Activated CD8-positive, alpha-beta memory T cell treated with anti-CD3 and anti-CD28 coated beads for 1 hour (primary cell): ENCODE measurements at regions not wholly inside any gene's neighbourhood (a gene's known extent, or its start where the extent isn't known, plus 50 kb on each side); places are given as distances from the start of the nearest gene placed in this dataset.

Experiments
- DNase-seq, 2 donors: peaks; one replicate each; pipeline ENCODE4 v3.0.0-alpha.2; 2020; ENCODE audit warnings: low read depth in 1 of 2; ENCODE audit errors: extremely low read depth in 1 of 2

DNA sequence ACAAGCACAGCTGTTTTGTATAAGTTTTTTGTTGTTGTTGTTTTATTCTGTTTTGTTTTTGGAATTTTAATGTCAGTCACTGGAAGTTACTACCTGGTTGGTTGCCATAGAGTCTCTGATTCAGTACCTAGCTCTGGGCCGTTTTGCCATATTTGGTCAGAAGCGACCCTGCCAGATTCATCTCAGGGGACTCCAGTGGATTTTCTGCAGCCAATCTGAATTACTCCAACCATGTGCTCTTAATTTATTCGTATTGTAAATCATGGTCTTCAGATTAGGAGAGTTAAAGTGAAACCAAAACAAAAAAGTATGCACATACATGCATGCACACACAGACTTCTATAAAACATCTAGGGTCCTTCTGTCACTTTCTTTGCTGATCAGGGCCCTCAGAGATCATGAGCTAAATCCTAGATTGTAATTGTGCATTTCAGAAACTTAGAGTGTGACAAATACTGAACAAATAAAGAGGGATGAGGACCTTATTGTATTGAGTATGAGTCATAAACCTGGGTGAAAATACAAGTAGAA, 317.4 kb upstream of the UBE2E3 start:
- no peak for DNase-seq

DNA sequence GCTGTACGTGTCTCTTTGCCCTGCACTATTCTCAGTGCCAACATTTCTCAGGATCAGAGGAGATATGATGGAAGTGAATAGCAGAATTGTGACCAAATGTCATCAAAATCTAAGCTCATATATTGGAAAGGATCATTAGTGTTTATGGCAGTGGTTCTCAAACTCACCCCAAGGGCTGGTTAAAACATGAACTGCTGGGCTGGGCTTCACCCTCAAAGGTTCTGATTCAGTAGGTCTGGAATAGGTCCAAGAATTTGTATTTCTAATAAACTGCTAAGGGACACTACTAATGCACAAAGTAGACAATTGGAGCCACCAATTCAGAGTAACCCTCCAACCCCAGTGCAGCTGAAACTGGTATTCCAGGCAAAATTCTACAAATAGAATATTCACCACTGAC, 317.9 kb upstream of the UBE2E3 start:
- no peak for DNase-seq

DNA sequence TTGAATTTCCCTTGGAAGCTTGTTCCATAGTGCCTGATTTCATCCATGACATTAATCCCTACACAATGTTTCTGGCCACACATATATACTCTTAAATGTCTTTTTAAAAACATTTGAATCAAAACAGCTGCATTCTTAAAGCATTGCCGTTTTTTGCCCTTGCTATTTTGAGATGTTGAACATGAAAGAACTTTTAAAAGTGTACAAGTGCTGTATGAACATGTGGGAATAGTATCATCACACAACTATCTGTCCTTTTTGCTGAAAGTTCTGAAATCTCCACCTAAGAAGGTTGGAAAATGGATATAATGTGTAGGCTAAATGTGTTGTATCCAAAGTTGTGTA, 318.7 kb upstream of the UBE2E3 start:
- DNase-seq: no peak

DNA sequence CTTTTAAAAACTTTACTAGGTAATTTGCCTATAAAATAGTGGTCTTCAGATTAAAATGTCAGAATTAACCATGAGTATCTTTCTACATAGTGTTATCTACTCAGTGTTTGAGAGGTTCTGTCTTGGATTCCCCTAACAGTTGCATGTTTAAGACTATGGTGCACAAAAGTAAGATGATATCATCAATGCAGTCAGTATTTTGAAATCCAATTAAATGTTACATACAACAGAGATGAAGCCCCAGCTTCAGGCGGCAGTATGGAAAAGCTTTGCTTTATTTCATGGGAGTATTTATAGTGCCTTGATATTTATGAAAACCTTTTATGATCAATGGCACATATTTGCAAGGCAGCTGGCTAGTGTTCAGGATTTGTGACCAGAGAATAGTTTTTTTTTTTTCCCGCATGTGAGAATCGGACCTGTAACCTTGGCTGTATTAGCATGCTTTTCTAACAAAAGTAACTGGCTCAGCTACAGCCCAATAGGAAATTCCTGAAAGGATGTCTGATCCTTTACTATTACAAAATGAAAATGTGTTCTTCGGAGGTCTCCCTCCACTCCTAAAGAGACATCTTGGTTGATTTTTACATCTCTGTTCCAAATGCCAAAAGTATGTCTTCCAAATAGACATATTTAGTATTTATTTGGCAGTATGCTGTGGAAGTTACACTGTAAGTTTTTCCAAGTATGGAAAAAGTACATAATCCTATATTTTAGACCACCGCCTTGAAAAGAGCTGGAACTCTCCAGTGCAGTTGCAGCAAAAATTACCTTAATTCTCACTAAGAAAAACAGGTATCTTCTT, 319.3 kb upstream of the UBE2E3 start:
- DNase-seq: no peak

DNA sequence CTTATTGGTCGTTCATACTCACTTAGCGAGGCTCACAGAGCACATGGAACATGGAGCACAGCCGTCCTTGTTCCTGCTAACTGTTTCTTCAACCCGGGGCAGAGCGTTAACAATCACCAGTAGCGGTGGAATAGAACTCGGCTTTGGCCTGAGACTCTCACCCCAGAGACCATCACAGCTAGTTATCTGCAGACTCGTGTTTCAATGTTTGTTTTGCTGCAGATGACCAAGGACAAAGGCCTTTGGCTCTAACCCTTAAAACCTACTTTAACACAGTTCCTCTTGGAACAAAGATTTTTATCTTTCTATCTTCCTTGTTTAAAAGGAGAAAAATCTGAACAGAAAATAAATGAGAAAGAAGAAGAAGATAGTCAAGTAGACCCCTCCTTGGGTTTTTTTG, 320.2 kb upstream of the UBE2E3 start:
- no peak for DNase-seq

DNA sequence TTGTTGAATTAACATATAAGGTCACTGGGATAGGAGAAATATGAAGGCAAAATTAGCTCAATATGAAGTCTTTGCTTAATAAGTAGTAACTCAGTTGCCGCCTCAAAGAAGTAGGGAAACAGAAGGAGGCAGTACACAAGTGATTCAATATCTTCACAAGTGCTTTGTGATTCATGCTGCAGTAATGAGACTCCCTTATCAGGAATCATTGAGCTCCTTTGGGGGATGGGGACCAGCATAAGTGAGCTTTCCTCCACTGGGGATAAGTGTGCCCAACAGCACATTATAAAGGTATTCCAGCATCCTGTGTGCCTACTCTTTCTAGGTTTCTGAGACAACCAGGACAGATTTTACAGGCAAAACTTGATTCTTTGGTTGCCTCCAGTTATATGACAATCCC, 323.4 kb upstream of the UBE2E3 start:
- DNase-seq: no peak

DNA sequence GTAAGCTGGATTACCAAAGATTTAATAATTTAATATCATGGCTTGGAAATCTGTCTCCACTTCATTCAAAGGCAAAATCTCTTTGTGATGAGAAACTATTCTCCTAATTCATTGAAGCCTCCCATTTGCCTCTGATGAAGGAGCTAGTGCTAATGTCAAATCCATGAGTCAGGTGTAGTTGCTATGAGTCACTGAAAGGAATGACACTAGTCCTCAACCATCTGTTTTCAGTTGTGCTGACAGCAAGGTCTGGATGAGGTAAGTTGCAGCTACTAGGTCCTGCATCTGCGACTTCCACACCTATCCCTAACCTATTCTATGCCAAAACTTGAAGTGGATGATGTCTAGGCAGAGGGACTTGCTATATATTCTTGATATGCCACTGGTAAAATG, 324.0 kb upstream of the UBE2E3 start:
- no peak for DNase-seq

DNA sequence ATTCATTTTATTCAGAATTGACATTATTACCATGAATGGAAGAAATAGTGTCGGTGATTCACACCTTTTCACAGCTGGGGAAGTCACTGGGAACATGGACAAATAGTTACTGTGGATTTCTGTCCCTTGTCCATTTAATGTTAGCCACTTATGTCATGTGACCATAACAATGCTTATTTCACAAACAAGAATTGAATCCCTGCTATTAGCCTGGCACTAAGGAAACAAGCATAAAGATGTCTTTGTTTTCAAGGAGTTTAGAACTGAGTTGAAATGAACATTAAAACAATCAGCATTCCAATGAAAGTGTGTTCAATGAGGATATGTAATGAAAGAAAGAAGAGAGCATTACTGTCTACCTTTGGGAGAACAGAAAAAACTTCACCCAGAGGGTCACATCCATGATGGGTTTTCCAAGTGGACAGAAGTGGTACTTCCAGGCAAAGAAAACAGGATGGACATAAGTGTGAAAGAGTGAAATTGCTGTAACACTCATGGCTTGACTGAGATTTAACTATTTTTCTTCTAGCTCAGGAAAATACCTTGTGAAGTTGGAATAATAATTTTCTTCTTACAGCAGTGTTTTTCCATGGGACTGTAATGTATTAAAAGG, 324.5 kb upstream of the UBE2E3 start:
- no peak for DNase-seq

DNA sequence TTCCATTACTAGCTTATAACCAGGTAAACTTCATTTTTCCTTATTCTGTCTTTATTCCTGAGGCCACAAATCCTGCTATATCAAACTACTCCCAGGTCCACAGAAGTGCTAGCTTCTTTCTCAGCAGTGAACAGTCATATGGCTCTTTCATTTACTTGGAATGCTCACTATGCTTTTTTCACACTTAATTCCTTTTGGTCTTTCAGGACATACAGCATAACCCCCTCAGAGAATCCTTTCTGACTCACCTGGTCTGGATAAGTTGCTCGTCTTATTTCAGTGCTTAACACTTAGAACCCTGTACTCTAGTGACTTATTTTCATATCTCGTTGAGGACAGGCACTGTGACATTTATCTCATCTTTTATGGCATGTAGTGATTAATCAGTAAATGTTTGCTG, 325.0 kb upstream of the UBE2E3 start:
- no peak for DNase-seq

DNA sequence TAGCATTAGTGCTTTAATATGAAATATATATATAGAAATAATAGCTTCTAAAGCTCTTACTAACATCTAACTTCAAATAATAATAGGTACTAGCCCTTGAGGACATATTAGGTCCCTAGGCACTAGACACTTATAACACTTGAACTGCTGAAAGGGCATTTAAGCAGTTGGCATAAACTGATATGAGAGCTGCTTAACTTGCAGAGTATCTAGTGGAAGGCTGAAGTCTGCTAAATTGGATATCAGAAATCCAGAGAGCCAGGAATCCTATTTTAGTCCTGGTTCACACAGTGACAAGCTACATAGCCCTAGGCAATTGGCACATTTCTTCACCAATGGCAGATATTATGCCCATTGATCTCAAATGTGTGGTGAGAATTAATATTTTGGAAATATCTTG, 326.9 kb upstream of the UBE2E3 start:
- no peak for DNase-seq

DNA sequence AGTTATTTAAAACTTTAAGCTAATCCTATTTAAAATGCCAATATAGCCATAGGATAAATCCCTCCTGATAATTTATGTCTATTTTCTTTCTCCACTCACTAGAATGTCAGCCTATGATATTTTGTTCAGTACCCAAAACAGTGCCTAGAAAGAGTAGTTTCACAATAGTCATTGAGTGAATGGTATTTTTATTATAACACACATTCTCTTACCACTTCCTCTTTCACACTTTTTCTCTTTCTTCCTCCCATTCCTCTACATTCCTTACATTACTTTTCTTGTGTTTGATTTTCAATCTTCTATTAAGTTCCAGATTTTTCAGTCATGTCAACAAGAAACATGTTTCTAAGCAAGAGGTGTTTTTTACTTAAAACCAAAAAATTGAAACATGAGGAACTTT, 327.6 kb upstream of the UBE2E3 start:
- DNase-seq: no peak

DNA sequence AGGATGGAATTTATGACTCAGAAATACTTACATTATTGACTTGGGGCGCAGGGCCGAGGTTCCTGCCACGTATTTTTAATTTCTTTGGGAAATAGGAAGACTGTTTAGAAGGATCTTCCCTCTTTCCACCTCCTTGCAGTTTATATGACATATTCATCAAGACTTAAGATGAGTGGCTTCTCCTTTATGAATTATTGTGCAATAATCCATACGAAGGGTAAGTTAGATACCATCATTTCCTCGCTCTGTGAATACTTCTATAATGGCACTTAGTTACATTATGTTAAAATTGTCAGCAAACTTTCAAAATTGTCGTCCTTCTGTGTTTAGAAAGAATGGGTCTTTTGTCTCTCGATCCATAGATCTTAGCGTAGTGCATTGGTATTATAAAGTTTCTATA, 328.8 kb upstream of the UBE2E3 start:
- no peak for DNase-seq

DNA sequence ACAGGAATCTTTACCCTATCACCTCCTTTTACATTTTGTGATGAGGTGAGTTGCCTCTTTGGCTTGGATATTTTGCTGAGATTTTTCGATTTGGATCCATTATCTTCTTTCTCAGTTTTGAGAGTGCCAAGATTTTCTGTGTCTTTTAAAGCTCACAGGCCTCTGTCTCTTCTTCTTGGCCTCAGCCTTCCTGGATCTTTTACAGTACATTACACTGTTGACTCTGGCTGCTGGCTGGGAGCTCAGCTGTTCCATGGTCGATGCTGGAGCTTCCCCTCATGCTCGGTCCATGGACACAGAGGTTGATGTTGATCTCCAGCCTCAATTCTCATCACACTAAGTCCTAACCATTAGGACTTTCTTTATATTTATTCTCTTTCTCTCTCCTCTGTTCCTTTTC, 332.8 kb upstream of the UBE2E3 start:
- no peak for DNase-seq

DNA sequence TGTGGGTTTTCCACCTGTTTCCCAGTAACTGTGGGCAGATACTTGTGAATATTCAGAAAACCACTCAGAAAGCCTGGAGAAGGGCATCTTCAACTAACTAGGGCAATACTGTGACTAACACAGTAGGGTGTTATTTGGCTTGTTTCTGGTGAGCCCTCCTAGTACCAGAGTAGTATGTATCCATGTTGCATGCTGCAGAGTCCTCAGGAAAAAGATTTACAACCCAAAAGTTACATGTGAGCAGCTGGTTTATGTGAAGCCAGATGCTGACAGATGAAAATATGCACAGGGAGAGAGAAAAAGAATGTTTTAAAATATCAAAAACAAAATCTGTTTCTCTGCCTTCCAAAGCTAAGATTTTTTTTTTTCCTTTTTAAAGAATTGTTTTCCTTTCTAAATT, 333.2 kb upstream of the UBE2E3 start:
- no peak for DNase-seq

DNA sequence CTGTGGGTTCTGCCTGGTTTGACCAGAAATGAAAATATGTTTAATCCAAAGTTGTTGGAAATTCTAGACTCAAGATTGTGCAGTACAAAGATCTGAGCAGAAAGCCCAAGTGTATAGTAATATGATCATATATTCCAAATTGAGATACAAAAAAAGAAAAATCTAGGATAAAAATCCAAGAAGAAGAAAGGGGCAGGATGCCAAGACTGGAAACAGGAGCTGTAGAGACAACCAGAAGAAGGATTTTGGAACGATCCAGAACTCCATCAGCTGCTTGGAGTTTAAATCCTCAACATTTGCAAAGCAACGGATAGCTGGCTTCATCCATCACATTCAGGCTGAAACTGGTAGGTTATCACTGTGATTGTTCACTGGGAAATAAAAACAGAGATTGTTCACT, 333.6 kb upstream of the UBE2E3 start:
- no peak for DNase-seq

DNA sequence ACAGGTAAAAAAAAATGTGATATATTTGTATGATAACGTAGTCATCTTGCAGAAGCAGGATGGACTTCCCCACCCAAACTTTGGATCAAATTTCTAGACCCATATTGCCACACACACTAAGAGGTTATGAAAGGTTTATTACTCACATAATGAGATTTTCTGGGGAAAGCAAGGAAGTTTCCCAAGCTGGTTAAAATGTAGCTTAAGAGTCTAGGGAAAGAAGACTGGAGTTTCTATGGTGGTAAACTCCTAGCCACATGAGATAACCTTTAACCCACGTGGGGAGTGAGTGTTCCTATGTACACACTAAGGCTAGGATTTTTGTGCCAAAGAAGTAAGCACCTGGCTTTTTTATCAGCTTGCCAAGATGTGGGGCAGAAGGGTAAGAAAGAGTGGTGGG, 335.7 kb upstream of the UBE2E3 start:
- DNase-seq: no peak

DNA sequence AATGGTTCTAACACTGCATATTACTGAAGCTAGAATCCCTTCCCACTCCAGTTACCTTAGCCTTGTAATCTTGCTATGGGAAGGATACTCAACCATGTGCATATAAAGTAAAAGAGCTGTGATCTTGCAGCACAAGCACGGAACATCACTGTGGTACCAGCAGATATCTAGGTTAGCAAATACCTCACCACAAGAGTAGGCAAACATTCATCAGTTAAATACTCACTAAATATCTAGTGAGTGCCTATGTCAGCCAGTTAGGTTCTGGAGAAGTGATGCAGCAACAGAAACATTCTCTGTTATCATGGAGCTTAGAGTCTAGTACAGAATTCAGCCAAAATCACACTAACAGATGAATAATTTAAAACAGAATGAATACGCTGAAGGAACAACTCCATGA, 349.6 kb upstream of the UBE2E3 start:
- DNase-seq: no peak

DNA sequence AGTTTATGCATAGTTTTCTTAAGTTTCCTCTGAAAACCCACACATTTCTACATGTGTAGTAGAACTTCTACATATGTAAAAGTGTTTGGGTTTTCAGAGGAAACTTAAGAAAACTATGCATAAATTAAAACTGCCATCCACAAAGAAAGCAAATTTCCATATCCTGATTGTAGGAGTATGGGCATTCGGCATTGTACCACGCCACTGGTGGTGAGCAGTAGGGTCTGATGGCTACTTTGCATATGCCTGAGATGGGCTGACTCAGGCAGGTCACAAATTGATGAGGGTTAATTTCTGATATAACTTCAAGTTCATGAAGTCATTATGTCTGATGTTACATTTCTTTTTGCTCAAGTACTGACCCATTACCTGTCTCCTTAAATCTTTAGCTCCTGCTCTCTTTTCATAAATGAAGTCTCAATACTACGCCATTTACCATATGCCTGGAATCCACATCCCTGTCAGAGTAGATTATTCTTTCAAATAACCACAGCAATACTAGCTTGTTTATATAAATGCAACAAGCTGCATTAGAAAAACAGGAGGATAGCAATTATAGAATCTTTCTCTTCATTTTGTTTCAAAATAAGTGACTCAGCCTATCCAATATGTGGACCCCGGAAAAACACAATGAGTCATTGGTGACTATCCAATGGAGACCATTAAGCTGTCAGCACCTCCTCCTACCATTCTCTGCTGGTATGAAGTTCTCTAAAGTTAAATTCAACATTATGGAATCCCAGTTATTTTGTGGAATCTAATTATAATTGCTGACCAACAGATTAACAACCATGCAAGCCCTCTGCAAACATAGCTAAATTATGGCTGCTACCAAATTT, 355.2 kb upstream of the UBE2E3 start:
- no peak for DNase-seq

DNA sequence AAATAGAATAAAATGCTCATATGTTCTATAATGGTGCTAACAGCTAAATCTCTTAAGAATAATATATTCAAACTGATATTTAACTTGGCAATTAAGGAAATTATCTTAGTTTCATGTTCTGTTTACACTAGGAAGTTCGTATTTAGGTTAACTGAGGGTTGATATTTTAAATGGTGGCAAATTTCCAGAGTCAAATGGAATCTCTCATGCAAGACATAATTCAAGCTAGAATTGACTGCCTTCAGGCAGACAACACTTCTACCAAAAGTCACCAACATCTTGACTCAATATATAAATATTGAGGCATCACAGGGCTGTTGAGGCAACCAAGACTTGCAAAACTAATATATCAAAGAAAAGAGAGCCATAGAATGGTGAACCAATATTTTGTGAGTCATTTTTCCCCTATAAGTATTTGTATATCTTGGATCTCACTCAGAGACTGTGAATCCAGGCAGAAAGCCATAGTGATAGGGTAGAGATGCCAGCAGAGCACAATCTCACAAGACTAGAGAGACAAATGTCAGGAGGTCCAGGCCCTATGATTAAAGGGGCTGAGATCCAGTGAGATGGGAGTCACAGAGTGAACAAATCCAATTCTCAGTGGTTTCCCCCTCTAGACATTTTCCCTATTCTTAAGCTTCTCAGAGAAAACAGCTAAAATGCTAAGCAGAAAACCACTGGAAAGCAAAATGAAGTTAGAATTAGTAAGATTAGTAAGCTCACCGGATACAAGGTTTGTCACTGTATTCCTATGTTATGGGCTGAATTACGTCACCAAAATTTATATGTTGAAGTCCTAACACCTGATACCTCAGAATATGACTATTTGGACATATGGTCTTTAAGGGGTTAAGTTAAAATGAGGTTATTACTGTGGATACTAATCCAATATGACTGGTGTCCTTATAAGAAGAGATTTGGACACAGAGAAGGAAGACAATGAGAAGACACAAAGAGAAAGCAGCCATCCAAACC, 358.2 kb upstream of the UBE2E3 start:
- DNase-seq: no peak

DNA sequence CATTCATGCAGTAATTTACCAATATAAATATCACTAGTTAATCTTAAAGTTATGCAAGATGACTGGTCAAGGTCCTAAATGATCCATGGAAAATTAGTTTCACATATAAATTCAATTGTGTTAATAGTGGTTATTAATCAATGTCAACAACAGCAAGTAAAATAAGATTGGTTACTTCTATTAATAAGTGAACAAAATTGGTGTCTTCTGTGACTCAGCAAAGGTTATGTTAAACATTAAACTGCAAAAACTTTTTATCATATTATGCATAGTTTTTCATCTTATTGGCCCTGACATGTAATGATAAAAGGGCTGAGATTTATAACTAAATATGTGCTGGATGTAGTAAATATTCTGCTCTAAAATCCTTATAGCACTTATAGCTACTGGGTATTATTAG, 359.0 kb upstream of the UBE2E3 start:
- DNase-seq: no peak

DNA sequence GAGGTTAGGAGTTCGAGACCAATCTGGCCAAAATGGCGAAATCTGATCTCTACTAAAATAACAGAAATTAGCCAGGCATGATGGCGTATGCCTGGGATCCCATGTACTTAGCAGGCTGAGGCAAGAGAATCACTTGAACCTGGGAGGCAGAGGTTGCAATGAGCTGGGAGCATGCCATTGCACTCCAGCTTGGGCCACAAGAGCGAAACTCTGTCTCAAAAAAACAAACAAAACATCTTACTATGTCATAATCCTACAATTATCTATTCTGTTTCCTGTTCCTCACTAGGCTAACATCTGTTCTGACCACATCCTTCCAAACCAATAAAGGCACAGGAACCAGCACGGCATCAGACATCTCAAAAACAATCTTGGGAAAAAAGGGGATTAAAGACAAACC, 361.8 kb upstream of the UBE2E3 start:
- no peak for DNase-seq
